NCI-H345 treated with DMSO at 0.1 percent for 48 hours (cell line): ENCODE measurements at regions not wholly inside any gene's neighbourhood (a gene's known extent, or its start where the extent isn't known, plus 50 kb on each side); places are given as distances from the start of the nearest gene placed in this dataset.

Source experiments
- DNase-seq: peaks from one replicate; lab custom pipeline; 2025; ENCODE audit not compliant: unreplicated experiment; lab: John Stamatoyannopoulos, UW

DNA sequence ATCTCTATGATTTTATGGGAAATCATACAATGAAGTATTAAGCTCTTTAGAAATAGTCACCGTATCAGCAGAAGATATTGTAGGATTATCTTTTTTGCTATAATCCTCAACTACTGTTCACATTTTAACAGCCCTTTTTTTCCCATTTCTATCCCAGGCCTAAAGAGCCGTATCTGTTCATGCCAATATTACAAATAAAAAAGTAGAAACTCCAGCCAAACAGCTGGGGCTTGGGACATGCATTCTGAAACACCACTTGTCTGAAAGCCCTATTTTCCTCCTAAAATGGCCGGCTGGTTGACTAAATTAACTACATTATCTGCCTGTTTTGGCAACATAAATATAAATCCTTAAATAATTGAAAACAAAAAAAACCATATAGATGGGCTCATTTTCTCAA is 477.8 kb downstream of the CDH2 start:
- no peak for DNase-seq

DNA sequence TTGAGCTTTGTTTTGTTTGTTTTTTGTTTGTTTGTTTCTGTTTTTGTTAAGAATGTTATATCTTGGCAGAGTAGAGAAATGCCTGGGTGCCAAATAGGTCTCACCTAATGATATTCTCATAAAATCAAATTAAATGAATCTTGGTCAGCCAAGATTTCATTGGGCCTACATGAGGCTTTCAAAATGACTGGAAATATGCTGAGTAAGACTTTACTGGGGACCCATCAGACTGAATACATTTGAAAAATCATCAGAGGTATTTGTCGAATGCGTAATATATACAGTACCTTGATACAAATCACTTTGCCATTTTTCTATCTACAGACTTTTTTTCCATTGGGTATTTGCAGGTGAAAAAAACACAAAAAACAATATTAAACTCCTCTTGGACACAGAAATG is 480.8 kb downstream of the CDH2 start:
- no peak for DNase-seq

DNA sequence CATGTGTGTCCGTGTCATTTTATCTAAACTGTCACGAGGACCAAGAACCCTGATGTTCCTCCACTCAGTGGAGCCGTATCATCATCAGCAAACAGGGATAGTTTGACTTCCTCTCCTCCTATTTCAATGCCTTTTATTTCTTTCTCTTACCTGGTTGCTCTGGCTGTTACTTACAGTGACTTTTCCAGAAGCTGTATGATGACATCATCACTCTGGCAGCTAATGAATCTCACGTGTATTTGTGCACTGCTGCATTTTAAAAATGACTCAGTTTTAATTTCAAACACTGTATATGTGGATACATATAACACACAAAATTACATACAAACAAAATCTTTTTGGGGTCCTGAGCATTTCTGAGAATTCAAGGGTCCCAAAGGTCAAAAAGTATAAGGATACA is 481.4 kb downstream of the CDH2 start:
- no peak for DNase-seq

DNA sequence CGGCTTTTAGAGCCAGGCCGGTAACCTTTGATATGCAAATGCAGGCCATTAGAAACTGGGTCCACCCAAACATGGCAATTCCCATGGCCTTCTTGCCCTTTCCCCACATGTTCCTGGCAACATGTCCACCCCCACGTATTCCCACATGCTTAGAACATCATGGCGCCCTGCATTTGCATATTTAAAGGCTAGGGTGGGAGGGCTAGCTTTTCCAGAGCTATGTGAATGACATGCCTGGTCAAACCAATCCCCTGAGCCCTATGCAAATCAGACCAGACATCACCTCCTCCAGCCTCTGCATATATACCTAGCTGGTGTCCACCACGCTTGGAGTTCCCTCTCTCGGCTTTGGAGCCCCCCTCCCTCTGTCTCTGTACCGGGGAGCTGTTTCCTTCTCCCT is 481.9 kb downstream of the CDH2 start:
- no peak for DNase-seq

DNA sequence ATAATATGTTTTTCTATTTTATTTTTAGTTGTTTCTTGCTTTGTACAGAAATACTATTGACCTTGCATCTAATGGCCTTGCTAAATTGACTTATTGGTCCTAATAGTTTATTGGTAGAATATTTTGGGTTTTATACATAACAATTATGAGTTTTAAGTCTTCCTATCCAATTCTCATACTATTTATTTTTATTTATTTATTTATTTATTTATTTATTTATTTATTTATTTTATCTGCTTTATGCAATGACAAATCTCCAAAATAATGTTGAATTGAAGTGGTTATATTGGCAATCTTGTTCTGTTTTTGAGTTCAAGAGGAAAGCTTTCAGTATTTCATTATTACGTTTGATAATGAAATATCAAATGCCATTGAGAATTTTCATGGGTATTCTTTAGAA is 488.3 kb downstream of the CDH2 start:
- DNase-seq, result no peak

DNA sequence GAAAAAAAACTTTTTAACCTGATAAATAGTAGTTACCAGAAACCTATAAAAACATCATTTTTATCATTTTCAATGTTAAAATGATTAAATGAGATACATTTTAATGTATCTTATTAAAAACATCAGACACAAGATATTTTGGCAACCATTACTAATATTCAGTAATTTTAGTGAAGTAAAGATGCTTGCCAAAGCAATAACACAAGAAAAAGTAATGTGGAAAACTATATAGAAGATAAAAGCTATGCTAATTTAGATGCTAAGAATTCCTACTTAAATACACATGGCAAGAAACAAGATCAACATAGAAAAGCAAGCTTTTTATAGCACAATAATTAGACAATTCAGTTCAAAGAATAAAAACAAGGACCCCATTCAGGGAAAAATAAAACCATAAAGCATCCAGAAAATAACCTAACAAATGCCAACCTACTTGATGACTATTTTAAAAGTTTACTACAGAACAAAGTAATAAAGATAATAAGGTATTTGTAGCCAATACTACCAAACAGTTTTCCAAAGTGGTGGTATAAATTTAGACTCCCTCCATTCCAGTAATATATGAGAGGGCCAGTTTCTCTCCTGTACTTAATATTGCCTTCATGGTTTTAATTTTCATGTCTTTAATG is 489.5 kb downstream of the CDH2 start:
- DNase-seq, result no peak

DNA sequence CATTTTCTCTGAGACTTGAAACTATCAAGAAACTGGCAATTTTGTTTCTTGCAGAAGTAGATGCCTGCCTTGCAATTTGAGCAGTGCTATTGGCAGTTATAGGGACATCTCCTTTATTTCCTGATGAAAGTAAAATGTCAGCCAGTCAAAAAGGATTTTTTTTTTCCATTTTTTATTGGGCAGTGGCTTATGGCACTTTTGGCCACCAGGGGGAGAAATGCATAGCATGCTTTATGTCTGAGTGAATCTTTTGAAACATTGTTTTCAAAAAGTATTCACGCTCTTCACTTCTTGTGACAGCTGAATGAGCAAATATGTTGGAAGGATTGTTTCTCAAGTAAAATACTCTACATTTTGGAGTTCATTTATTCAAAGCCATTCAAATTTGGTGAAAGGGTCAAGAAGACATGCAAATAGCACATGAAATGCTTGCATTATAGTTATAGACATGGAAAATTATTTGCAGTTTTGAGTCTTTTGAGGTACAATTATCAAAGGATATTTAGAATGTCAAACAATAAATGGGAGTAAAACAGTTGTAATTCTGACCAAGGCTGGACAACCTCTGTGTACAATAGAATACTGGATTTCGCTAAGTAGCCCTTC is 491.0 kb downstream of the CDH2 start:
- peak; percentile 12 for DNase-seq

DNA sequence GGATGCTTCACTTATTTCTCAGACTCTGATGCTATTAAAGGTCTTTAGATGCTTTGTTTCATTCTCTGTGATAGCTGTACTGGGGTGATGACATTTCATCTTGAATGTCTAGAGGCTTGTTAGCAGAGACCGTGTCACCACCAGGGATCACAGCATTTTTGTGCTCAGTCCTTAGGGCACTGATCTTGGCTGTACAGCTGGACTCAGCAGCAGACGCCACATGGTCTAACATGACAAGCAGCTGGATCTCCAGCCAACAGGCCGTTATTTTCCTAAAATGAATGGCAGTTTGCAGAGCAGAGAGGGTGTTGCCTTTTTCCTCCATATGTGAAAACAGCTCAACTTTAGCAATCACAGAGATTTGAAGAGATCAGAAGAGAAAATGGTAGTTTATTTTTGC is 491.8 kb downstream of the CDH2 start:
- DNase-seq, result no peak

DNA sequence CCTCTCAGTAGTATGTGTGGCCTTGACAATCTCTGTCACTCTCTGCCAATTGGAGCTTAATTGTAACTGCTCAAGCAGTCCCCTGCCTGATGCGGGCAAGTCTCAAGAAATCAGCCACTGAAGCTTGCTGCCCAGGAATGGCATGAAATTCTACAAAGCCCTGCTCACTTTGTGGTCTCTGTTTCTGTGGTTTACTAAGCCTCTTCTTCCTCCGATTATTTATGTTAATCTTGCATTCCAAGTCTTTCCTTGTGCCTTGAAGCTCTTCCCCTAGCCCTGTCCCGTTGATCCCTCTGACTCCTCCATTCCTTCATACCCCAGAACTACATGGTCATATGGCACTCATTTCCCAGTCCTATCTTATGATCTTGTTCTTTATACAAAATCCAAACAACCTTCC is 489.3 kb upstream of the CHST9 start:
- DNase-seq, result no peak

DNA sequence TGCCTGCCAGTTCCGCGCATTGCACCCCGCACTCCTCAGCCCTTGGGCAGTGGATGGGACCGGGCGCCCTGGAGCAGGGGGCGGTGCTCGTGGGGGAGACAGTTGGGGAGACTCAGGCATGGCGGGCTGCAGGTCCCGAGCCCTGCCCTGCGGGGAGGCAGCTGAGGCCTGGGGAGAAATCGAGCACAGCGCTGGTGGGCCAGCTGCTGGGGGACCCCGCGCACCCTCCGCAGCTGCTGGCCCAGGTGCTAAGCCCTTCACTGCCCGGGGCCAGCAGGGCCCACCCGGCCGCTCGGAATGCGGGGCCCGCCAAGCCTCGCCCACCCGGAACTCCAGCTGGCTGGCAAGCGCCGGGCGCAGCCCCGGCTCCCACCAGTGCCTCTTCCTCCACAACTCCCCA is 488.8 kb upstream of the CHST9 start:
- no peak for DNase-seq

DNA sequence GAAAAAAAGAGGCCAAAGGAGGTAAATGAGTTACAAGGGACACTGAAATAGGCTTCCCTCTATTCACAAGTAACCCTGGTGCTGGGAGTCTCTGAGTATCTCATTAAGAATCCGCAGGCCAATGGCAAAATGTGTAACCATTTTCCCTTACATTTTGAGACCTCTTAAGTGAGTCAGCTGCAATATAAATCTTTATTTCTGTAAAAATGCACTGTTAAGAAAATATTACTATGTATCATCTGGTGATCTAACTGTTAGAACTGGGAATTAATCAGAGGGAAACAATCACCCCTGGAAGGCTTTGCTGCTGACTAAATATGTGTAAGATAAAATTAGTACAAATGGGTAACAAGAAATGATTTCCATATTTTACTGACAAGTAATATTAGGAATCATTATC is 483.1 kb upstream of the CHST9 start:
- no peak for DNase-seq

DNA sequence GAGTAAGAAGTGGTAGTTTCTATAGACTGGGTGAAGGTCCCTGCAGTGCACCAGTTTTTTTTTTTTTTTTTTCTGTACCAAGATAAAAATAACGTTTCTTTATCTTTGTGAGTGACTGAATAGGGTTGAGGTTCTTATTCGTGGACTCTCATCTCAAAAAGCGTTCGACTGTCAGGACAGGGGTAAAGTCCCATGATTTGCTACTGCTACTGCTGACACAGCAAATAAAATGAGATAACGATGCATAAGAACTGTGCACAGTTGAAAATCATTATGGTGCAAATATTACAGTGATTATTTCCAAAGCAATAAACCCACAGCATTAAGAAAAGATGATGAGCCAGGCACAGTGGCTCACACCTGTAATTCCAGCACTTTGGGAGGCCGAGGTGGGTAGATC is 482.0 kb upstream of the CHST9 start:
- no peak for DNase-seq

DNA sequence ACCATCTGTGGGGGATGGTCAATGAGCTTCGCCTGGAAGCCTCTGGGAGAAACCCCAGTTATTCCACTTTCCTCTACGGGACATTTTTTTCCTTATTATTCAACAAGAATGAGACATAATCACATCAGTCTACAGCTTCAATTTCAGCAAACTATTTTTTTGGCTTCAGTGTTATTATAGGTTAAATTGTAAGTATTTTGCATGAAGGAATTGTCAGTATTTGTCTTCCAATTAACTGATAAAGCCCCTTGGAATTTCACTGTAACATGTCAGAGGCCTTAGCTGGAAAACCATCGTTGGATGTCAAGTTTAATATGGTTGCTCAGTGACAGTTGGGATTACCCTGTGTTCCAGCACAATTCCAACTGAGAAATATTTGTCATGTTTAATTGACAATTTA is 480.9 kb upstream of the CHST9 start:
- no peak for DNase-seq

DNA sequence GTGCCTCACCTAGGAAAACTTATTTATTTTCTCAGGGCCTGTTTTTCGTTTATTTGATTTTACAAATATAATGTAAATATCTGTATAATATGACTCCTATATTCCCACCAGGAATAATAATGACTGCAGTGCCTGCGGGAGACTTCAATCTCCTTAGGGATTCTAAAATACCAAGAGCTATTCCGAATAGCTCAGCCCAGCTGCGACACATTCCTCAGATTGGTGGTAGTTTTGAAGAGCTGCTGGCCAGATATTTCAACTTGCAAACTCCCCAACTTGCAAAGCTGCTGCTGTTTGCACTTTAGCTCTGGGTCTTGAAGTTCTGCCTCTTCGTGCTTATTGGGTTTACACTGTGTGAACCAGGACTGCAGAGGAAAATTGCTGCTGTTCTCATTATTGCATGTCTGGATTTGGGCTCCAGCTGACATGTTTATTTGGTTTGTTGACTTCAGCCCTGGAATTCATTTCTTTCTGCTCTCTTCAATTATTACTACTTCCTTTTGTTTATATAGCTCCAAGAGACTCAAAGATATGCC is 480.2 kb upstream of the CHST9 start:
- DNase-seq, result no peak

DNA sequence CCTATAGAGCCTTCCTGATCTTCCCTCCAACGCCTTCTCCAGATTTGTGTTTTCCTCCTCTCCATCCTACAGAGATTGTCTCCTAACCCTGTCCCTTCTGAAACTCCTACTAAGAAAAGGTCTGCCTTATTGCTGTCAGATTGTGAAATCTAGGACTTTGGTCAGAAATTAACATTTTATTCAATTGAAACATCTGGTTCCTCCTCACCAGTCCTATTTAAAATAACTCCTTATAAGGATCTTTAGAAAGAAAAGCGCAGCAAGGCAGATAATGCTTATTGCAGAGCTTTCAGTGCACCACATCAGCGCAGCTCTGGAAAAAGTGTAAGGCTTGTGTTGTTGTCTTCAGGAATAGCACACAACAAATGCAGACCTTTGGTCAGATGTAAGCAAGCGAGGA is 477.8 kb upstream of the CHST9 start:
- no peak for DNase-seq

DNA sequence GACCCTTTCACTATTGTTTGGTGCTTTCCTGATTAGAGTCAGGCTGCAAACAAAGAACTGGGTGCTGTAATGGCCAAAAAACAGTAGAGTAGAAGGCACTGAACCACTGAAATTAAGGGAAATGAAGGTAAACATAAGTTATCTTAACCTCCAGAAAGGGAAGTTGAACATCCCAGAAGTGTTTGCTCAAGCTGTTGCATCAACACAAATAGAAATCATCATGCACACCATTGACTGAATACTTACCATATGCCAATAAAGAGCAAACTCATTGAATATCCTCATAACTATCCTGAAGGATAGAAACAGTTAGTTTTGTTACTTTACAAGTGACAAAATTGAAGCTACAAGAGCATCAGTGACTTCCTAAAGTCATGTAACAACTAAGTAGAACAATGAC is 477.4 kb upstream of the CHST9 start:
- DNase-seq, result no peak

DNA sequence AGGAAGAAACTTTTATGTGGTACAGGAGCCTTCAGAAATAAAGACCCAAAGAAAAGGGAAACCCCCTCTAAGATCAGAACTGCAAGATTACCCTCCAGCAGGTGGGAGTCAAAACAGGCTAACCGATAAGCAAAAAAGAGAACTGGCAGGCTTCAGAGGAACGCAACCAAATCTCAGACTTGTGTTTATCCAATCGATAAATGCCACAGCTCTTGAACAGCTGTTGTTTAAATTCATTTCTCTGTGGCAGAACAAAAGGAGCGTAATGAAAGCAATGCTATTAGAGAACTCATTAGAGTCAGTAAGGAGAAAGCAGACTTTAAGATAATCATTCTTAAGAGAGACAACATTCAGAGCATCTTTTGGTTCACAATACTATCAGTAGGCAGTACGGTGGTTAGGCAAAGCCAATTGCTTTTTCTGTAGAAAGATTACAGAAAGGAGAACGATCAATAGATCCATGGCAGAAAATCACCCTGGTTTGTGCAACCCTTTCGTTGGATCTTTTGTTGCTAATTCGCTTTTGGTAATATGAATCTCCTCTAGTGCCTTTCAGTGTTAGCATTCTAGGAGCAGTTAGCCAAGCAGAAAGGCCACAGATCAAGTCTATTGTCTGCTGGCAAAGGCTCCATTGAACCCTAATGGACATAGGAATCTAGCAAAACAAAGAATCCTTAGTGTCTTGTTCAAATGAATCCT is 476.4 kb upstream of the CHST9 start:
- no peak for DNase-seq

DNA sequence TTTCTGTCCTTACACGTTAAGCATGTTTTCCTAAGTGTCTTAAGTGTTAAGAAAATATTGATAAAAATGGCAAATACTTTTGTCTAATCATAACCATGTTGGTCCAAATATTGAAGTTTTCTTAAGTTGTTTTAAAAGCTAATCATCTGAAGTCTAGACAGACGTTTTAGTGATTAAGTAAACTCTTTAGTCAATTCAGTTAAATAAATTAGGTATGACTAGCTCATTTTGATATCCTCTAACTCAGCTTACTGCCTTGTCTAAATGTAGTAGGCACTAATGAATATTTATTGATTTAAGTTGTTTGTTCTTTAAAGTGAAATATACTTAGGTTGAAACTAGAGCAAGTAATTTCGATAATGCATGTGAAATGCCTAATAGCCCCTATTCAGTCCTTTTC is 471.8 kb upstream of the CHST9 start:
- DNase-seq, result no peak

DNA sequence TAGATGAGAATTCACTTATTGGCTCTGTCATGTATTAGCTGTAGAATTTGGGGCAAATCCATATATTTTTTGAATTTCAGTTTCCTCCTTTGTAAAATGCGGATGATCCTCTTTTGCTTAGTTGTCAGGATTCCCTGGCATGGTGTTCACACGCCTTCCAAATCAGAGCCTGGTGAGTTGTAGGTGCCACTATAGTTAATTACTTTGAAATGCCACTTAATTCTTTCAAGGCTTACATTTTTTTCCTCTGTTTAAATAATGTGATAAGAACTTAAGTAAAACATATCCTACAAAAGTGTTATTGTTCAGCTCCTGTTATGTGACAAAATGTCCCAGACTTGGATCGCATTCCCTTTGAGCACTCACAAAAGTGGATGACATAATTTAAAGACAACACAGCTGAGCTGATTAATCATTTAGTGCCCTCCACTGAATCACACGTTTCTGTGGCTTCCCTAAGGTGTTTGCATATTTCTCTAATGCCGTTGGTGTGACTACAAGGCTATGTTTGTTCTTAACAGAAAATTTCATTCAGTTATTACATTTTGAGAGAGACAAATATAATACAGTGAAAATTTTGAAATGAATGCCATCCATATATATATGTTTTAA is 471.2 kb upstream of the CHST9 start:
- DNase-seq, result no peak

DNA sequence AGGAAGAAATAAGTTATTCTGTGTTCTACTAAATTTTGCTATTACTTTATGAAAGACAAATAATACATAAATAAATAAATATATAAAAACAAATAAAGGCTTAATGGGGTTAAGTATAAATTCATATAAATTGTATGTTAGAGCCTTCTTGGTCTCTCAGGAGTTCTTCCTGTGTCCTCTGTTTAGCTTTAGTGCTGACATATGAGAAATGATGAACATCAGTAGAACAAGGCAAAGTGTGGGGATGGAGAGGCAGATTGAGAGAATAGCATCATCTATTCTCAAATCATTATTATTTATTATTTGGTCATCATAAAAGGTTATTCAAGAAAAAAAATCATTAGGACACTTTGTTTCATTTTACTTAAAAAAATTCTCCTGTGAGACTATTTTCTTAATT is 468.1 kb upstream of the CHST9 start:
- DNase-seq, result no peak

DNA sequence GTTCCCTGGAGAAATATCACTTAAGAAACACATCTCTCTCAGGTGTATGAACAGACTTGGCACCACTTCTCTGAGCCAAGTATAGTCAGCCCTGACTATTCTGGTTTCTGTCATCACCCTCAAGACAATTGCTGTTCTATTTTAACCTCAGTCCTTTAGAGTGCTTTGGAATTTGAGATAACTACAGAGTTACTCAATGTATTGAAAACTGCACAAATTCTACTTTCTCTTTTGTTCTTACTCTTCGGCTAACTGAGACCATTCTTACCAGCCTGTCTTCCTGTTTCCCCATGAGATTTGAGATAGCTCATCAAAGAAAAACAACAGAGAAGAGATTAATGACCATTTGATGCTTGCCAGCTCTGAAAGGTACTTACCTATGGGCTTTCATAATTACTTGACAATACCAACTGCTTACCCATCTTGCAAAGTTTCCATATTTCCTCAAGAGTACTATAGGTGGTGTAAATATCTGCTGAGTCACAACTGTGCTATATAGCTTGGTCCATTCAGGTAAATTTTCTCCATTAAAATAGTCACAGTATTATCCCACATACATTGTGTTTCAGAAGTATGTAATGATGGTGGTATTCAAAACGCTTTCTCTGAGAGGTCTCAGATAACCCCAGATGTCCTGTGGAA is 467.5 kb upstream of the CHST9 start:
- DNase-seq, result no peak

DNA sequence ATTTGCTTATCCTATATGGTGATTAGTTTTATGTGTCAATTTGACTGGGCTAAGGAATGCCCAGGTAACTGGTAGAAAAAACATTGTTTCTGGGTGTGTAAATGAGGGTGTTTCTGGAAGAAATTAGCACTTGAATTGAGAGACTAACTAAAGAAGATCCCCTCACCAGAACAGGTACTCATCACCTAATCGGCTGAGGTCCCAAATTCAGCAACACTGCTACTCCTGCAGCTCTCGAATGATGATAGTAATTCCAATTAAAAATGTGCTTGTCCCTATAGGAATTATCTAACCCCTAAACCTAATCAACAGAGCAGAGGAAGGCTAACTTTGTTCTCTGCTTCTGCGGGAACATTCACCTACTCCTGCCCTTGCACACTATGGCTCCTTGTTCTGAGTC is 464.5 kb upstream of the CHST9 start:
- DNase-seq, result no peak
